22Rv1 (cell line): ENCODE measurements at regions not wholly inside any gene's neighbourhood (a gene's known extent, or its start where the extent isn't known, plus 50 kb on each side); places are given as distances from the start of the nearest gene placed in this dataset.

Source experiments
- H3K27ac ChIP-seq: fragments of 450-650 bp; 2 replicates; pipeline ENCODE4 v1.5.1; 2017
- ZFX ChIP-seq: fragments of 450-650 bp; IDR thresholded peaks from 2 replicates; pipeline ENCODE4 v1.6.1; 2017; ENCODE audit warnings: antibody characterized with exemption, borderline replicate concordance
- TF ChIP-seq, protein P1 (sequence below): fragments of 450-650 bp; IDR thresholded peaks from 2 replicates; pipeline ENCODE4 v1.5.1; 2017; ENCODE audit warnings: mild to moderate bottlenecking

DNA sequence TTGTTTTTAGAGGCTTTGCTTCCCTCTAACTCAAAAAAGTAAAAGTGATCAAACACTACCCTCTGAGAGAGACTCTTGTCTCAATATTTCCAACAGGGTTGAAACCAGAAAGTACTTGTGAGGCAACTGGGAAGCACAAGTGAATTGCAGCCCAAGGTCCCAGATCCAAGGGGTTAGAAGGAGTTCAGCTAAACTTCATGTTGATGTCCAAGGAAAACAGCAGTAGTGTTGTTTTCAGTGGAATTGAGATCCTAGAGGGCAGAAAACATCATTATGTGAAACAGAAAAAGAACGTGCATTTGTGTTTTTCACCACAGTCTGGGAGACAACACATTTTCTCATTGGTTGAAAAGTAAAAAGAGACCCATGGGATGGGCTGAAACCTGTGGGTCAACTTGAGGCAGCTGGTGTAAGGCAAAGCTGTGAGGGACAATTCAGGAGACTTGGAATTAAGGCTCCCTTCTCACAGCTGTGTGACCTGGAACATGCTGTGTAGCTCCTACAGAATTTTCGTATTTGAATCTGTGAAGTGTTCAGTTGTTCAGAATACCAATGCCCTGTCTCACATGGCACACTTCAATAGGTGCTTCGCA is 508.3 kb downstream of the BMP2 start:
- TF ChIP-seq ZFX: no peak
- TF ChIP-seq, protein P1, sequence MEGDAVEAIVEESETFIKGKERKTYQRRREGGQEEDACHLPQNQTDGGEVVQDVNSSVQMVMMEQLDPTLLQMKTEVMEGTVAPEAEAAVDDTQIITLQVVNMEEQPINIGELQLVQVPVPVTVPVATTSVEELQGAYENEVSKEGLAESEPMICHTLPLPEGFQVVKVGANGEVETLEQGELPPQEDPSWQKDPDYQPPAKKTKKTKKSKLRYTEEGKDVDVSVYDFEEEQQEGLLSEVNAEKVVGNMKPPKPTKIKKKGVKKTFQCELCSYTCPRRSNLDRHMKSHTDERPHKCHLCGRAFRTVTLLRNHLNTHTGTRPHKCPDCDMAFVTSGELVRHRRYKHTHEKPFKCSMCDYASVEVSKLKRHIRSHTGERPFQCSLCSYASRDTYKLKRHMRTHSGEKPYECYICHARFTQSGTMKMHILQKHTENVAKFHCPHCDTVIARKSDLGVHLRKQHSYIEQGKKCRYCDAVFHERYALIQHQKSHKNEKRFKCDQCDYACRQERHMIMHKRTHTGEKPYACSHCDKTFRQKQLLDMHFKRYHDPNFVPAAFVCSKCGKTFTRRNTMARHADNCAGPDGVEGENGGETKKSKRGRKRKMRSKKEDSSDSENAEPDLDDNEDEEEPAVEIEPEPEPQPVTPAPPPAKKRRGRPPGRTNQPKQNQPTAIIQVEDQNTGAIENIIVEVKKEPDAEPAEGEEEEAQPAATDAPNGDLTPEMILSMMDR: no peak
- H3K27ac ChIP-seq: no peak overlapping the region

DNA sequence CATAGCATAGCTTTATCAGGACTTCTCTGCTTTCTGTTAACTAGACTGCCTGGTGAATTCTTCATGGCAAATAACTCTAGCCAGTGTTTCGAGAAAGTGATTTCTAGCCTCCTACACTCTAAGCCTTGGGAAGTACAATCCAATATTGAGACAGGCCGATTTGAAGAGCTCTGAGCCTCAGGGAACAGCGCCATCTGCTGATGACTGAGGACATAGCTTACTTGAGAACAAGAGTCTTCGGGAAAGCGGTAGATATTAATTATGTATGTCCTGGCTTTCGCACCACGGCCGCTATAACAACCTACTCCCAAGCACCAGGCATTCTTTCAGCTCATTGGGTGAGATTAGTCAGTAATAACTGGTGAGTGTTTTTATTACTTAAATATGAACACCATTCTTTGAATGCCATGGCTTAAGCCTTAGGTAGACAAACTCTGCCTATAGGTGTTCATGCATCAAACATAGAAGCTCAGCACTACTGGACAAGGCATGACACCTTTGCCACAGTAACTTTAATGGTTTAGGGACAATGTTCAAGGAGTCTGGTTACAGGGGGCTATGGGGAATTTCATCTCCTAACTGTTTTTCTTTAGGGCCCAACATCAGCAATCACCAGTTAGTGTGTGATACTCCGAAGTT is 518.6 kb downstream of the BMP2 start:
- no peak overlapping the region for H3K27ac ChIP-seq
- TF ChIP-seq, protein P1: peak; percentile 94
- TF ChIP-seq ZFX: no peak

DNA sequence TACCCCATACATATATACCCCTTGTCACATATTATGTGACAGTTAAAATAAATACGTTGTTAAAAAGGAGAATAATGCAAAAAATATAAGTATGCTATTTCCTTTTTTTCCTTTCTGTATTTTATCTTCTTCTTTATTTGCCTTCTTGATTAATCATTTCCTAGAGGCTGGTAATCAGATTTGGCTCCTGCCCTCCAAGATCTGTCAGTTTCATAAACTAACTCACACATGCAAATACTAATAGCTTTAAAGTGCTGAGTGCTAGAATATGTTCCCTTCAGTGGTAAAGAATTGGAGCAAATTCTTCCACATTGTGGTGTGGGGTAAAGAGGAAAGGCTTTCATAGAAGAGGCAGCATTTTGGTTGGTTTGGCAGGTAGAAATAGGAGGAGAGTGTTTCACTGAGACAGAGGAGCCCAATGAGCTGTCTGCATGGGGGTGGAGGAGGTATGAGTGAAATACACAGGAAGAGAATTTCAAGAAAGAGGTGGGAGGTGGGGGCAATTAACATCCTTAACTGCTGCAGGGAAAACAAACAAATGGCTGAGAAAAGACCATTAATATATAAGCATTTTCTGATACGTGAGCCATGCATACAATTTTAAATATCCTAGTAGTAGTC is 523.9 kb downstream of the BMP2 start:
- TF ChIP-seq, protein P1: no peak
- no peak for TF ChIP-seq ZFX
- peak overlapping the region; percentile 61 for H3K27ac ChIP-seq

DNA sequence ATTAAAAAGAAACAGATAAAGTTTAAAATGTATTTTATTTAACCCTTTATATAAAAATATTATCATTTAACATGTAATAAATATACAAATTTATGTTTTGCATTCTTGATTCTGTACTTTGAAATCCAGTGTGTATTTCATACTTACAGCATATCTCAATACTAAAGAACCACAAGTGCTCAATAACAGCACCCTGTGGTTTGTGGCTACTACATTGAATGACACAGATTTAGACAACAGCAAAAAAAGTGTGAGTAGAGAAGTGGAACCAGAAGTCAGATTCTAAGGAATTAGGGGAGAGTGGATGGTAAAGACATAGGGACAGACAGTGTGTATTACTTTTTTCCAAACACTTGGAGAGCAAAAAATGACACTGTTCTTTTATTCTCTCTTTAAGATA is 524.5 kb downstream of the BMP2 start:
- H3K27ac ChIP-seq: peak overlapping the region; percentile 61
- TF ChIP-seq ZFX: no peak
- TF ChIP-seq, protein P1: no peak

DNA sequence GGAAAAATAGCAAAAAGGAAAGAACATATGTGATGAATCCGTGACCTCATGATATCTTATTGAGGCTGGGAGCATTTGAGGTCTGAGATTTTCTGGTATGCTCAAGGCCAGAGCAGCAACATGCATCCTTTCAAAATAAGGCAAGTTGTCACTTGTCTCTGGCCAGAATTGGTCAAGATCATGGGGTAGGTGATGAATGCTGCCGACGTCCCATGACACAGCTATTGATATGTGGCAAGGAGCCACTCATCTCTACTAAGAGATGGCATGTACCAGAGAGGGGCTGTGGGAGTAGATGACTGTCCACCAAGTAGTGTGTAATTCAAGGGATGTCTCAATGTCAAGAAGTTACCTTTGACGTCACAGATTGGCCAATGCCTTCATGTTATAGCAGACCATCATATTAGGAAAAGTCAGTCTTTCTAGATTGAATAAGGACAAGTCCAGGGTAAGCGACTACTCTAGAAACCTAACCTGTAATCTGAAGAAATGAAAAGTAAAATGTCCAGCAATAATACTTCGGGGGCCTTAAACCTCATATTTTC is 527.4 kb downstream of the BMP2 start:
- no peak overlapping the region for H3K27ac ChIP-seq
- TF ChIP-seq ZFX: no peak
- TF ChIP-seq, protein P1: no peak

DNA sequence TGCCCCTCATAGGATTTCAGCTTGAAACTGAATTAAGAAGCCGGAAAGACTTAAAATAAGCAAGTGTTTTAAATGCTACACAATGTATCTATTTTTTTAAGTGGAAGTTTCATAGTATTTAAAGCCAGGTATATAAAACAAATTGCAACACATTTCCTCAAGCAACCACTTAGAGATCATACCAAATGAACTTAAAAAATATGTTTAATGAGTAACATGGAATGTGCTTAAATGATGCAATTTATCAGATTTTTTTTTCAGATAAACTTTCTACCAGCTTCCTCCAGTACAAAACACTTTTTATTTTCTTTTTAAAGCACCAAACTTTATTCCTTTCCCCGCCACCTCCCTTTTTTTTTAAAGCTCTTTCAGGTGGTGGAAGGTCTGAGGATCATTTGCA is 534.3 kb downstream of the BMP2 start:
- TF ChIP-seq, protein P1: no peak
- TF ChIP-seq ZFX: no peak
- no peak overlapping the region for H3K27ac ChIP-seq

DNA sequence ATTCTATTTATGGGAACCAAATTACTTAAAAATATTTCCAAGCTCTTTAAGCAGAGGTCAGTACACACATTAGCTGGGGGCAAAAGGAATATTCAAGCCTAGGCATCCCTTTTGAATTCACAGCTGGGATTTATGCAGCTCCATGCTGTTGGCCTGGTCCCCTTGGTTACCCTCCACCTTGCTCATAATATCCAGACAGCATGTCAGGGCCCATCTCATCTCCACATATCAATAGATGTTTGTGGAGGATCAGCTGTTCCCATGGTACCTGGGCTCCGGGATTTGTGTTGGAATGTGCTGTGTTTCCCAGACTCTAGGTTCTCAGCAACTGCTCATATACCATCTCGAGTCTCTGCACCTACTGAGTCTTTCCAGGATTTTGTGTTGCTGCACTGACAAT is 534.8 kb downstream of the BMP2 start:
- no peak for TF ChIP-seq ZFX
- TF ChIP-seq, protein P1: no peak
- H3K27ac ChIP-seq: no peak overlapping the region
